Breast epithelium (tissue), 4 donors: ENCODE measurements at regions not wholly inside any gene's neighbourhood (a gene's known extent, or its start where the extent isn't known, plus 50 kb on each side); places are given as distances from the start of the nearest gene placed in this dataset.
"Not testable (repeated sequence)": the region's sequence is repeated elsewhere in the genome, so short reads cannot be mapped to it uniquely, and the experiment has no call there.

Experiments used
- DNase-seq, 2 donors: peaks; one replicate each; pipeline ENCODE4 v3.0.0-alpha.2; 2019; ENCODE audit warnings: low spot score in 2 of 2
- H3K27ac ChIP-seq, 2 donors: fragments of 200-600 bp; sonication (generic) in 1 of 2; one replicate each; pipeline ENCODE4 v1.5.1; 2016 to 2019; ENCODE audit warnings: mild to moderate bottlenecking in 1 of 2
- H3K27me3 ChIP-seq, 2 donors: fragments of 200-600 bp; sonication (generic) in 1 of 2; one replicate each; pipeline versions ENCODE4 v1.5.1 to v1.6.0; 2017 to 2019; ENCODE audit warnings: control low read depth in 1 of 2, mild to moderate bottlenecking in 1 of 2
- H3K36me3 ChIP-seq: fragments of 200-600 bp; one replicate; pipeline ENCODE4 v1.5.1; 2019
- H3K4me1 ChIP-seq, 2 donors: fragments of 200-600 bp; sonication (generic); one replicate each; pipeline ENCODE4 v1.5.1; 2016 to 2019; ENCODE audit warnings: control low read depth in 1 of 2
- H3K4me3 ChIP-seq, 3 donors: fragments of 200-600 bp; sonication (generic); 1 replicate in 2 of 3; 2 replicates in 1 of 3; pipeline ENCODE4 v1.5.1; 2016 to 2019; ENCODE audit warnings: mild to moderate bottlenecking in 3 of 3, moderate library complexity in 2 of 3
- H3K9me3 ChIP-seq, 2 donors: fragments of 200-600 bp; sonication (generic) in 1 of 2; one replicate each; pipeline ENCODE4 v1.5.1; 2016 to 2019; ENCODE audit warnings: control low read depth in 1 of 2
- POLR2A ChIP-seq: fragments of 450-650 bp; IDR thresholded peaks from one replicate; pipeline ENCODE4 v1.6.1; 2016; ENCODE audit warnings: antibody characterized with exemption, mild to moderate bottlenecking, moderate library complexity
- POLR2AphosphoS5 ChIP-seq, 3 donors: sonication (generic); formaldehyde crosslinking; IDR thresholded peaks; one replicate each; pipeline ENCODE4 v1.6.1; 2017; ENCODE audit warnings: antibody characterized with exemption in 3 of 3
- intact Hi-C: fragments of 100-400 bp; cut with DNase I; formaldehyde crosslinking; loops from one replicate; pipeline ENCODE4 v1.15.1; 2023; ENCODE audit warnings: low total_unique reads
- TF ChIP-seq, protein P1 (sequence below), 3 donors: fragments of 450-650 bp; IDR thresholded peaks; one replicate each; pipeline ENCODE4 v1.5.1; 2016 to 2017; ENCODE audit warnings: antibody characterized with exemption in 3 of 3, mild to moderate bottlenecking in 3 of 3, moderate library complexity in 3 of 3

DNA sequence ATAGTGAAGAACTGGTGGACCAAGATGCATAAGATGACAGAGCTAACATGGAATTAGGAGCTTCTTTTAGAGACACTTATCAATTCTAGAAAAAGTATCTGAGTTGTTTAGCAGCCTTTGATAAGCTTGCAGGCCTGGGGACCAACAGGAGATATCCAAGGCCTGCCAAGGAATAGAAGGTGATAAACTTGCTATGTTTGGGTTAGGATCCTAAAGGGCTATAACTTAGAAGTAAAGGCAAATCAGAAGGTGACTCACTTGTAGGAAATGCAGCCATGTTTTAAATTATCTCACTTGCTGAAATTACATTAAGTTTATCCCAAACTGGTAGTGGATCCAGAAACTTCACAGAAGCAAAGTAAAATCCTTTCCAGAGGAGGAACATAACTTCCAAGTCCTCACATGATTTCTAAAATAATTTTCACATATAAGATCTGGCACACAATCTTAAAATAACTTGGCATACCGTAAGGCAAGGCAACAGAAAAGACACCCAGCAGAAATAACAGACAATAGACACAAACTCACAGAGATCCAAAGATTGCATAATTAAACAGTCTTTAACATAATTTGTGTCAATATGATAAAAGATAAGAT lies 69.6 kb upstream of the TEAD1 start:
- no peak for DNase-seq
- H3K36me3 ChIP-seq, result no peaks in the 10 kb centered on the region
- intact Hi-C loops, result no loop called here
- H3K4me3 ChIP-seq, result no peak overlapping the region
- no peaks in the 10 kb centered on the region for H3K9me3 ChIP-seq
- no peaks in the 10 kb centered on the region for H3K27me3 ChIP-seq
- H3K27ac ChIP-seq, result no peak overlapping the region
- H3K4me1 ChIP-seq, result no peaks in the 10 kb centered on the region
- TF ChIP-seq, protein P1, sequence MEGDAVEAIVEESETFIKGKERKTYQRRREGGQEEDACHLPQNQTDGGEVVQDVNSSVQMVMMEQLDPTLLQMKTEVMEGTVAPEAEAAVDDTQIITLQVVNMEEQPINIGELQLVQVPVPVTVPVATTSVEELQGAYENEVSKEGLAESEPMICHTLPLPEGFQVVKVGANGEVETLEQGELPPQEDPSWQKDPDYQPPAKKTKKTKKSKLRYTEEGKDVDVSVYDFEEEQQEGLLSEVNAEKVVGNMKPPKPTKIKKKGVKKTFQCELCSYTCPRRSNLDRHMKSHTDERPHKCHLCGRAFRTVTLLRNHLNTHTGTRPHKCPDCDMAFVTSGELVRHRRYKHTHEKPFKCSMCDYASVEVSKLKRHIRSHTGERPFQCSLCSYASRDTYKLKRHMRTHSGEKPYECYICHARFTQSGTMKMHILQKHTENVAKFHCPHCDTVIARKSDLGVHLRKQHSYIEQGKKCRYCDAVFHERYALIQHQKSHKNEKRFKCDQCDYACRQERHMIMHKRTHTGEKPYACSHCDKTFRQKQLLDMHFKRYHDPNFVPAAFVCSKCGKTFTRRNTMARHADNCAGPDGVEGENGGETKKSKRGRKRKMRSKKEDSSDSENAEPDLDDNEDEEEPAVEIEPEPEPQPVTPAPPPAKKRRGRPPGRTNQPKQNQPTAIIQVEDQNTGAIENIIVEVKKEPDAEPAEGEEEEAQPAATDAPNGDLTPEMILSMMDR (IDR thresholded peaks at IDR 0.05), result no peak
- TF ChIP-seq POLR2A (no peak), POLR2AphosphoS5 (IDR thresholded peaks at IDR 0.05) (no peak)

DNA sequence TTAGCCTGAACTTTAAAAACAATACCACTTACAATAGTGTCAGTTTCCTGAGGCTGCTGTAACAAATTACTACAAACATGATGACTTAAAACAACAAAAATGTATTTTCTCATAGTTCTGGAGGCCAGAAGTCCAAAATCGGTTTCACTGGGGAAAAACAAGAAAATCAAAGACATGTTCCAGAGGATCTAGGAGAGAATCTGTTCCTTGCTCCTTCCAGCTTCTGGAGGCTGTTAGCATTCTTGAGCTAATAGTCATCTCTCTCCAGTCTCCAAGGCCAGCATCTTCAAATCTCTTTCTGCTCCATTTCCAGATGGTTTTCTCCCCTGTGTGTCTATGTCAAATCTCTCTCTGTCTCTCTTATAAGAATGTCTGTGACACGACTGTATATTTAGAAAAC lies 67.6 kb upstream of the TEAD1 start:
- Histone ChIP-seq H3K36me3 (no peaks in the 10 kb centered on the region), H3K9me3 (peaks cover 0 to 9% of the 10 kb centered on the region in 2 donors), H3K4me3 (no peak overlapping the region), H3K27me3 (no peaks in the 10 kb centered on the region), H3K4me1 (no peaks in the 10 kb centered on the region), H3K27ac (no peak overlapping the region)
- intact Hi-C loops, result no loop called here
- TF ChIP-seq, protein P1 (IDR thresholded peaks at IDR 0.05), result no peak
- no peak for TF ChIP-seq POLR2AphosphoS5 (IDR thresholded peaks at IDR 0.05)
- DNase-seq, result no peak

DNA sequence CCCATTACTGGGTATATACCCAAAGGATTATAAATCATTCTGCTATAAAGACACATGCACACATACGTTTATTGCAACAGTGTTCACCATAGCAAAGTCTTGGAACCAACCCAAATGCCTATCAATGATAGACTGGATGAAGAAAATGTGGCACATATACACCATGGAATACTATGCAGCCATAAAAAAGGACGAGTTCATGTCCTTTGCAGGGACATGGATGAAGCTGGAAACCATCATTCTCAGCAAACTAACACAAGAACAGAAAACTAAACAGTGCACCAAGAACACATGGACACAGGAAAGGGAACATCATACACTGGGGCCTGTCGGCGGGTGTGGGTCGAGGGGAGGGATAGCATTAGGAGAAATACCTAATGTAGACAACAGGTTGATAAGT lies 65.5 kb upstream of the TEAD1 start:
- H3K4me1 ChIP-seq, H3K27me3 ChIP-seq, H3K27ac ChIP-seq, DNase-seq, H3K36me3 ChIP-seq, H3K4me3 ChIP-seq, intact Hi-C loops: not testable (repeated sequence)
- H3K9me3 ChIP-seq, result peaks cover 0 to 17% of the 10 kb centered on the region in 2 donors

DNA sequence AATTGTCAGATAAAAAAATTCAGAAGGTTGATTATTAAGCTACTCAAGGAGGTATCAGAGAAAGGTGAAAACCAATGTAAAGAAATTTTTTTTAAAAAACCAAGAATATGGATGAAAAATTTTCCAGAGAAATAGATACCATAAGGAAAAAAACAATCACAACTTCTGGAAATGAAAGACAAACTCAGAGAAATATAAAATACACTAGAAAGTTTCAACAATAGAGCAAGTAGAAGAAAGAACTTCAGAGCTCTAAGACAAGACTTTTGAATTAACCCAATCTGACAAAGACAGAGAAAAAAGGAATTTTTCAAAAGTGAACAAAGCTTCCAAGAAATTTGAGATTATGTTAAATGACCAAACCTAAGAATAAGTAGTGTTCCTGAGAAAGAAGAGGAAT lies 62.9 kb upstream of the TEAD1 start:
- Histone ChIP-seq H3K36me3 (no peaks in the 10 kb centered on the region), H3K4me1 (no peaks in the 10 kb centered on the region), H3K27me3 (no peaks in the 10 kb centered on the region), H3K4me3 (no peak overlapping the region), H3K27ac (no peak overlapping the region), H3K9me3 (peaks cover 0 to 17% of the 10 kb centered on the region in 2 donors)
- intact Hi-C loops, result no loop called here
- no peak for TF ChIP-seq POLR2A
- no peak for DNase-seq

DNA sequence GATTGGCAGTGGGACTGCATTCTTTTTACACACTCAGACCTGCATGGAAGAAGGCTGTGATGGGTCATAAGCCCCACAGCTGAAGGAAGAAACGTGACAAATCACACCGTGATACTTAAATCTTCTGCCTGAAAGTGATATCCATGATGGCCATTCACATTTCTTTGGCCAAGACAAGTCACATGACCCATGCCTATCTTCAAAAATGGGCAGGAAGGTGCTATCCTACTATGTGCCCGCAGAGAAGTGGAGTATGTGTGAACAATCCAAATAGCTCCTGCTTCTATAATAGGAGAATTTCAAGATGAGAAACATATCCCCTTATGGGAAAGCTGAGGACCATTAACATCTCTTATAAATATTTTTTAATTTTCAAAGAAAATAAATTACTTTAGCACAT lies 56.6 kb upstream of the TEAD1 start:
- intact Hi-C loops, result no loop called here
- H3K4me3 ChIP-seq, result no peak overlapping the region
- no peak for DNase-seq
- H3K36me3 ChIP-seq, result no peaks in the 10 kb centered on the region
- no peaks in the 10 kb centered on the region for H3K9me3 ChIP-seq
- H3K27me3 ChIP-seq, result no peaks in the 10 kb centered on the region
- TF ChIP-seq POLR2AphosphoS5 (IDR thresholded peaks at IDR 0.05) (no peak), POLR2A (no peak)
- TF ChIP-seq, protein P1 (IDR thresholded peaks at IDR 0.05), result no peak
- no peak overlapping the region for H3K27ac ChIP-seq
- no peaks in the 10 kb centered on the region for H3K4me1 ChIP-seq

DNA sequence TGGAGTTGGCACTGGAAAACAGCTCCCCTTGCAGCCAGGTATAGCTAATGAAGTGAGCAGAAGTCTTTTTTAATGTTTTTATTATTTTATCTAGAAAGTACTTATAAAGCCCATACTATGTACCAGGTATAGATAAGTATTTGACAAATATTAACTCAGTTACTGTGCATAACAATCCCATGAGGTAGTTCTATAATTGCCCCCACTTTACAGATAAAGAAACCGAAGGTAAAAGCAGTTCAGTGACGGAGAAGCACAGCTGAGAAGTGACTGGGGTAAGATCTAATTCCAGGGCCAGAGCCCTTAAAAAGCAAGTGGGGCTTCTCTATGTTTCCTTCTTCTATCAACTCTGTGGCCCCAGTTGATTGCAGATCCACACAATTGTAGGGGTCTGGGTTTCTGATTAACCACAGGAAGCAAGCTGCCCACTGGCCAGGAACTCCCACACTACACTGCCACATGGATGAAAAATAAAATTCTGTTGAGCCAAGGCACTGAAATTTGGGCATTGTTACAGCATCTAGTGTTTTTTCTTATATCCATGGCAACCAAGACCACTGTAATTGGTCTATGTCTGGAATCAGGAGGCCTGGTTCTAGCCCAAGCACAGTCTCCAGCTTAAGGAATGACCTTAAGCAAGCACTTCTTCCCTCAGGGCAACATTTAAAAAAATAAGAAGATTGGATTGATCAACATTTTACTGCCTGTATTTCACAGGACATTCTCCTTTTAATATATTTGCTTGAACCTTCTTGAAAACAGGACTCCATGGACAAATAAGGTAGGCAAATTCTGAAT lies 55.3 kb upstream of the TEAD1 start:
- no peaks in the 10 kb centered on the region for H3K36me3 ChIP-seq
- no peak overlapping the region for H3K4me3 ChIP-seq
- DNase-seq, result no peak
- H3K27ac ChIP-seq, result no peak overlapping the region
- no peaks in the 10 kb centered on the region for H3K4me1 ChIP-seq
- intact Hi-C loops, result no loop called here
- TF ChIP-seq, protein P1 (IDR thresholded peaks at IDR 0.05), result no peak
- TF ChIP-seq POLR2AphosphoS5 (IDR thresholded peaks at IDR 0.05) (no peak), POLR2A (no peak)
- H3K9me3 ChIP-seq, result peaks cover 8% of the 10 kb centered on the region in 2 donors
- H3K27me3 ChIP-seq, result no peaks in the 10 kb centered on the region
